ENCODE measurements at regions not wholly inside any gene's neighbourhood (a gene's known extent, or its start where the extent isn't known, plus 50 kb on each side); places are given as distances from the start of the nearest gene placed in this dataset.
A peak's percentile ranks its signal among the peaks of the same experiment; 100 is the strongest.

GRCh38 chr22:26732284-26732683, 74.9 kb downstream of the MIAT start:
- DNase-seq = no peak

GRCh38 chr22:26734339-26735018, 77.1 kb downstream of the MIAT start:
- DNase-seq = no peak

- no peak for DNase-seq
These were observed 77.6 kb downstream of the MIAT start for GRCh38 chr22:26735019-26735409.

GRCh38 chr22:26737262-26737661, 79.9 kb downstream of the MIAT start:
- DNase-seq = no peak

GRCh38 chr22:26740253-26740652, 82.9 kb downstream of the MIAT start:
- no peak for DNase-seq

GRCh38 chr22:26743149-26743548, 85.8 kb downstream of the MIAT start:
- DNase-seq = no peak

- no peak for DNase-seq
These were observed 87.8 kb downstream of the MIAT start for GRCh38 chr22:26744892-26745808.

- DNase-seq = no peak
These were observed 88.9 kb downstream of the MIAT start for GRCh38 chr22:26746311-26746710.

GRCh38 chr22:26748845-26749244, 91.5 kb downstream of the MIAT start:
- no peak for DNase-seq

- DNase-seq = no peak
These were observed 93.8 kb downstream of the MIAT start for GRCh38 chr22:26751217-26751616.

- DNase-seq = no peak
These were observed 95.9 kb downstream of the MIAT start for GRCh38 chr22:26753125-26753862.

GRCh38 chr22:26756675-26757293, 99.4 kb downstream of the MIAT start:
- DNase-seq = peak; percentile 25

- no peak for DNase-seq
These were observed 100.1 kb downstream of the MIAT start for GRCh38 chr22:26757496-26757895.

- DNase-seq = no peak
These were observed 105.4 kb downstream of the MIAT start for GRCh38 chr22:26762503-26763472.

GRCh38 chr22:26763633-26764361, 106.4 kb downstream of the MIAT start:
- no peak for DNase-seq

- DNase-seq = no peak
These were observed 109.3 kb downstream of the MIAT start for GRCh38 chr22:26766510-26767350.

GRCh38 chr22:26767351-26768155, 110.2 kb downstream of the MIAT start:
- DNase-seq = no peak

GRCh38 chr22:26768156-26768515, 110.7 kb downstream of the MIAT start:
- no peak for DNase-seq

GRCh38 chr22:26768952-26769351, 111.6 kb downstream of the MIAT start:
- DNase-seq = no peak

All from occipital lobe (tissue), 1 donor.